Neural cell (in vitro differentiated cells): ENCODE measurements at regions not wholly inside any gene's neighbourhood (a gene's known extent, or its start where the extent isn't known, plus 50 kb on each side); places are given as distances from the start of the nearest gene placed in this dataset.

Experiments used
- EP300 ChIP-seq: fragments of 450-650 bp; conservative IDR thresholded peaks from 2 replicates; pipeline ENCODE4 v1.6.1; 2014; ENCODE audit warnings: antibody characterized with exemption, mild to moderate bottlenecking, moderate library complexity; ENCODE audit not compliant: poor library complexity, severe bottlenecking
- EZH2 ChIP-seq: fragments of 200-600, 300-800 bp; shearing (Covaris generic), sonication (generic); IDR thresholded peaks from 2 replicates; pipeline ENCODE4 v1.6.1; 2014; ENCODE audit warnings: antibody characterized with exemption, low read length, borderline replicate concordance, mild to moderate bottlenecking; ENCODE audit not compliant: insufficient read depth, poor library complexity, severe bottlenecking
- POLR2AphosphoS5 ChIP-seq: IDR thresholded peaks from 2 replicates; pipeline ENCODE4 v1.6.1; 2012
- RAD21 ChIP-seq: fragments of 450-650 bp; conservative IDR thresholded peaks from 2 replicates; pipeline ENCODE4 v1.6.1; 2014; ENCODE audit warnings: antibody characterized with exemption, mild to moderate bottlenecking, moderate library complexity
- SMC3 ChIP-seq: fragments of 450-650 bp; conservative IDR thresholded peaks from 2 replicates; pipeline ENCODE4 v1.6.1; 2014; ENCODE audit warnings: antibody characterized with exemption, mild to moderate bottlenecking, moderate library complexity; ENCODE audit not compliant: poor library complexity
- TAF1 ChIP-seq: IDR thresholded peaks from 2 replicates; pipeline ENCODE4 v1.6.1; 2012; ENCODE audit warnings: low read depth
- TF ChIP-seq, protein P1 (sequence below): fragments of 450-650 bp; IDR thresholded peaks from 2 replicates; pipeline ENCODE4 v1.5.1; 2014; ENCODE audit warnings: antibody characterized with exemption, mild to moderate bottlenecking, moderate library complexity; ENCODE audit not compliant: poor library complexity, severe bottlenecking
- TF ChIP-seq, protein P2 (sequence below): IDR thresholded peaks from 2 replicates; pipeline ENCODE4 v1.6.1; 2012; ENCODE audit warnings: borderline replicate concordance

- TF ChIP-seq, protein P1, sequence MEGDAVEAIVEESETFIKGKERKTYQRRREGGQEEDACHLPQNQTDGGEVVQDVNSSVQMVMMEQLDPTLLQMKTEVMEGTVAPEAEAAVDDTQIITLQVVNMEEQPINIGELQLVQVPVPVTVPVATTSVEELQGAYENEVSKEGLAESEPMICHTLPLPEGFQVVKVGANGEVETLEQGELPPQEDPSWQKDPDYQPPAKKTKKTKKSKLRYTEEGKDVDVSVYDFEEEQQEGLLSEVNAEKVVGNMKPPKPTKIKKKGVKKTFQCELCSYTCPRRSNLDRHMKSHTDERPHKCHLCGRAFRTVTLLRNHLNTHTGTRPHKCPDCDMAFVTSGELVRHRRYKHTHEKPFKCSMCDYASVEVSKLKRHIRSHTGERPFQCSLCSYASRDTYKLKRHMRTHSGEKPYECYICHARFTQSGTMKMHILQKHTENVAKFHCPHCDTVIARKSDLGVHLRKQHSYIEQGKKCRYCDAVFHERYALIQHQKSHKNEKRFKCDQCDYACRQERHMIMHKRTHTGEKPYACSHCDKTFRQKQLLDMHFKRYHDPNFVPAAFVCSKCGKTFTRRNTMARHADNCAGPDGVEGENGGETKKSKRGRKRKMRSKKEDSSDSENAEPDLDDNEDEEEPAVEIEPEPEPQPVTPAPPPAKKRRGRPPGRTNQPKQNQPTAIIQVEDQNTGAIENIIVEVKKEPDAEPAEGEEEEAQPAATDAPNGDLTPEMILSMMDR = no peak
- TF ChIP-seq EZH2 (no peak), RAD21 (no peak), POLR2AphosphoS5 (no peak), EP300 (no peak), SMC3 (no peak), TAF1 (no peak)
- TF ChIP-seq, protein P2, sequence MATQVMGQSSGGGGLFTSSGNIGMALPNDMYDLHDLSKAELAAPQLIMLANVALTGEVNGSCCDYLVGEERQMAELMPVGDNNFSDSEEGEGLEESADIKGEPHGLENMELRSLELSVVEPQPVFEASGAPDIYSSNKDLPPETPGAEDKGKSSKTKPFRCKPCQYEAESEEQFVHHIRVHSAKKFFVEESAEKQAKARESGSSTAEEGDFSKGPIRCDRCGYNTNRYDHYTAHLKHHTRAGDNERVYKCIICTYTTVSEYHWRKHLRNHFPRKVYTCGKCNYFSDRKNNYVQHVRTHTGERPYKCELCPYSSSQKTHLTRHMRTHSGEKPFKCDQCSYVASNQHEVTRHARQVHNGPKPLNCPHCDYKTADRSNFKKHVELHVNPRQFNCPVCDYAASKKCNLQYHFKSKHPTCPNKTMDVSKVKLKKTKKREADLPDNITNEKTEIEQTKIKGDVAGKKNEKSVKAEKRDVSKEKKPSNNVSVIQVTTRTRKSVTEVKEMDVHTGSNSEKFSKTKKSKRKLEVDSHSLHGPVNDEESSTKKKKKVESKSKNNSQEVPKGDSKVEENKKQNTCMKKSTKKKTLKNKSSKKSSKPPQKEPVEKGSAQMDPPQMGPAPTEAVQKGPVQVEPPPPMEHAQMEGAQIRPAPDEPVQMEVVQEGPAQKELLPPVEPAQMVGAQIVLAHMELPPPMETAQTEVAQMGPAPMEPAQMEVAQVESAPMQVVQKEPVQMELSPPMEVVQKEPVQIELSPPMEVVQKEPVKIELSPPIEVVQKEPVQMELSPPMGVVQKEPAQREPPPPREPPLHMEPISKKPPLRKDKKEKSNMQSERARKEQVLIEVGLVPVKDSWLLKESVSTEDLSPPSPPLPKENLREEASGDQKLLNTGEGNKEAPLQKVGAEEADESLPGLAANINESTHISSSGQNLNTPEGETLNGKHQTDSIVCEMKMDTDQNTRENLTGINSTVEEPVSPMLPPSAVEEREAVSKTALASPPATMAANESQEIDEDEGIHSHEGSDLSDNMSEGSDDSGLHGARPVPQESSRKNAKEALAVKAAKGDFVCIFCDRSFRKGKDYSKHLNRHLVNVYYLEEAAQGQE = no peak
These were observed 346.2 kb upstream of the ZNF717 start for GRCh38 chr3:76131396-76132153.
